Bronchial epithelial cell (primary cell): ENCODE measurements at regions not wholly inside any gene's neighbourhood (a gene's known extent, or its start where the extent isn't known, plus 50 kb on each side); places are given as distances from the start of the nearest gene placed in this dataset.

Source experiments
- DNase-seq: peaks from one replicate; pipeline ENCODE4 v3.0.0-alpha.2; 2010; ENCODE audit warnings: low read depth
- FAIRE-seq: peaks from 2 replicates; lab custom pipeline; 2011; peaks lifted over from hg19 to GRCh38; lab: Jason Lieb, UNC
- H3K27me3 ChIP-seq: 2 replicates; pipeline ENCODE4 v1.5.1; 2011; ENCODE audit warnings: low read length; ENCODE audit not compliant: control insufficient read depth, insufficient read depth
- H3K36me3 ChIP-seq: 2 replicates; pipeline ENCODE4 v1.5.1; 2011; ENCODE audit warnings: low read length; ENCODE audit not compliant: control insufficient read depth, insufficient read depth
- H3K4me3 ChIP-seq: 2 replicates; pipeline ENCODE4 v1.5.1; 2011; ENCODE audit warnings: mild to moderate bottlenecking, low read depth, low read length, control low read depth
- CTCF ChIP-seq: IDR thresholded peaks from 2 replicates; pipeline ENCODE4 v1.5.1; 2011; ENCODE audit warnings: mild to moderate bottlenecking, moderate library complexity, low read length, control low read depth, inconsistent platforms; ENCODE audit not compliant: insufficient read depth, severe bottlenecking

GRCh38 chr4:31516520-31516919, 796.4 kb downstream of the PCDH7 start:
- no peak for TF ChIP-seq CTCF
- Histone ChIP-seq H3K4me3 (no peak overlapping the region), H3K27me3 (no peaks in the 10 kb centered on the region), H3K36me3 (no peaks in the 10 kb centered on the region)
- peak; percentile 43 for DNase-seq
- FAIRE-seq, result no peak

GRCh38 chr4:31518796-31519250, 798.7 kb downstream of the PCDH7 start:
- Histone ChIP-seq H3K4me3 (no peak overlapping the region), H3K27me3 (no peaks in the 10 kb centered on the region), H3K36me3 (no peaks in the 10 kb centered on the region)
- peak; percentile 88 for DNase-seq
- TF ChIP-seq CTCF, result no peak
- FAIRE-seq, result no peak

- no peak for FAIRE-seq
- Histone ChIP-seq H3K4me3 (no peak overlapping the region), H3K36me3 (no peaks in the 10 kb centered on the region), H3K27me3 (no peaks in the 10 kb centered on the region)
- TF ChIP-seq CTCF, result no peak
- no peak for DNase-seq
Observed at GRCh38 chr4:31530555-31530954, 810.4 kb downstream of the PCDH7 start.

- no peaks in the 10 kb centered on the region for H3K36me3 ChIP-seq
- DNase-seq (no peak), FAIRE-seq (no peak)
- TF ChIP-seq CTCF, result no peak
- H3K27me3 ChIP-seq, result no peaks in the 10 kb centered on the region
- no peak overlapping the region for H3K4me3 ChIP-seq
Observed at GRCh38 chr4:31538877-31539276, 818.7 kb downstream of the PCDH7 start.

- no peaks in the 10 kb centered on the region for H3K36me3 ChIP-seq
- TF ChIP-seq CTCF, result no peak
- no peak for DNase-seq
- no peak overlapping the region for H3K4me3 ChIP-seq
- H3K27me3 ChIP-seq, result no peaks in the 10 kb centered on the region
- peak; percentile 91 for FAIRE-seq
Observed at GRCh38 chr4:31539284-31540069, 819.3 kb downstream of the PCDH7 start.
